ENCODE measurements at regions not wholly inside any gene's neighbourhood (a gene's known extent, or its start where the extent isn't known, plus 50 kb on each side); places are given as distances from the start of the nearest gene placed in this dataset.

GRCh38 chr5:115387816-115388215 is 91.4 kb upstream of the CCDC112 start:
- H2BK20ac ChIP-seq (ENCODE audit: low read depth, low read length): no peak overlapping the region
- H3K9me3 ChIP-seq (ENCODE audit: control insufficient read depth, insufficient read depth, low read length): no peaks in the 10 kb centered on the region
- H3K4me3 ChIP-seq (ENCODE audit: insufficient read depth, low read depth, low read length): no peak overlapping the region
- H2BK120ac ChIP-seq (ENCODE audit: low read depth, low read length): no peak overlapping the region
- H3K23ac ChIP-seq (ENCODE audit: low read depth, low read length): no peak overlapping the region
- 0 out of 2 replicates have a peak, but pooled peaks cover 3% of the 10 kb centered on the region for H3K4me1 ChIP-seq (ENCODE audit: control insufficient read depth, insufficient read depth, low read length)
- no peak overlapping the region for H3K4ac ChIP-seq (ENCODE audit: low read depth, low read length)
- no peak overlapping the region for H3K14ac ChIP-seq (replicated peaks; ENCODE audit: low read depth, low read length)
- H4K5ac ChIP-seq (ENCODE audit: low read depth, low read length): no peak overlapping the region
- H2AFZ ChIP-seq (replicated peaks; ENCODE audit: low read length, poor library complexity): no peak overlapping the region
- no peak for DNase-seq
- H3K9me1 ChIP-seq (ENCODE audit: insufficient read depth, low read length): no peaks in the 10 kb centered on the region
- H3K9ac ChIP-seq (ENCODE audit: low read depth, low read length): no peak overlapping the region
- no peak overlapping the region for H3K56ac ChIP-seq (ENCODE audit: extremely low read depth, insufficient read depth, low read length)
- H2BK15ac ChIP-seq (ENCODE audit: low read depth, low read length): no peak overlapping the region
- no peak overlapping the region for H4K8ac ChIP-seq (ENCODE audit: low read depth in 2 of 2, low read length in 2 of 2)
- TF ChIP-seq RCOR1 (IDR thresholded peaks at IDR 0.05; ENCODE audit: insufficient replicate concordance, low read length): no peak
- no peak for TF ChIP-seq MXI1 (IDR thresholded peaks at IDR 0.05; ENCODE audit: borderline replicate concordance, low read depth, low read length)
- TF ChIP-seq MAFK (IDR thresholded peaks at IDR 0.05; ENCODE audit: low read depth, low read length): no peak
- TF ChIP-seq POLR2A (IDR thresholded peaks at IDR 0.05; ENCODE audit: low read depth, low read length): no peak
- TF ChIP-seq RFX5 (IDR thresholded peaks at IDR 0.05; ENCODE audit: low read depth, low read length): no peak
- TF ChIP-seq SMC3 (IDR thresholded peaks at IDR 0.05; ENCODE audit: low read depth, low read length): no peak
- no peak for TF ChIP-seq FOS (IDR thresholded peaks at IDR 0.05; ENCODE audit: low read depth, low read length)
- no peak for TF ChIP-seq RAD21 (IDR thresholded peaks at IDR 0.05; ENCODE audit: low read length)
- no peak for TF ChIP-seq CTCF (conservative IDR thresholded peaks at IDR 0.05; ENCODE audit: low read depth, low read length)
- TF ChIP-seq MAZ (IDR thresholded peaks at IDR 0.05; ENCODE audit: borderline replicate concordance, low read depth, low read length): no peak
- TF ChIP-seq USF2 (IDR thresholded peaks at IDR 0.05; ENCODE audit: low read depth, low read length): no peak
- TF ChIP-seq NFE2L2 (IDR thresholded peaks at IDR 0.05; ENCODE audit: low read depth, low read length): no peak
- no peak for TF ChIP-seq CEBPB (IDR thresholded peaks at IDR 0.05; ENCODE audit: low read depth, low read length)
- no peak for TF ChIP-seq BHLHE40 (IDR thresholded peaks at IDR 0.05; ENCODE audit: low read depth, low read length)
- TF ChIP-seq CHD1 (IDR thresholded peaks at IDR 0.05; ENCODE audit: low read depth, low read length): no peak
- TF ChIP-seq, protein P1, sequence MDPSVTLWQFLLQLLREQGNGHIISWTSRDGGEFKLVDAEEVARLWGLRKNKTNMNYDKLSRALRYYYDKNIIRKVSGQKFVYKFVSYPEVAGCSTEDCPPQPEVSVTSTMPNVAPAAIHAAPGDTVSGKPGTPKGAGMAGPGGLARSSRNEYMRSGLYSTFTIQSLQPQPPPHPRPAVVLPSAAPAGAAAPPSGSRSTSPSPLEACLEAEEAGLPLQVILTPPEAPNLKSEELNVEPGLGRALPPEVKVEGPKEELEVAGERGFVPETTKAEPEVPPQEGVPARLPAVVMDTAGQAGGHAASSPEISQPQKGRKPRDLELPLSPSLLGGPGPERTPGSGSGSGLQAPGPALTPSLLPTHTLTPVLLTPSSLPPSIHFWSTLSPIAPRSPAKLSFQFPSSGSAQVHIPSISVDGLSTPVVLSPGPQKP (IDR thresholded peaks at IDR 0.05; ENCODE audit: borderline replicate concordance, low read depth, low read length): no peak
- in situ Hi-C loops (cut with MboI; ENCODE audit: low sequenced_read_pairs): no loop called here
- no peaks in the 10 kb centered on the region for H3K36me3 ChIP-seq (ENCODE audit: control insufficient read depth, insufficient read depth, low read length)
- BruUV-seq (replicated peaks): no TSS peak
- H4K91ac ChIP-seq (ENCODE audit: insufficient read depth, low read depth, low read length): no peak overlapping the region
- H2AK9ac ChIP-seq (replicated peaks; ENCODE audit: low read depth, low read length, poor library complexity): no peak overlapping the region
- no peaks in the 10 kb centered on the region for H4K20me1 ChIP-seq (ENCODE audit: insufficient read depth, low read length)
- H3K18ac ChIP-seq (ENCODE audit: low read depth, low read length): no peak overlapping the region
- H2BK5ac ChIP-seq (ENCODE audit: low read depth, low read length, poor library complexity, severe bottlenecking): no peak overlapping the region
- no peak overlapping the region for H3K4me2 ChIP-seq (ENCODE audit: low read depth, low read length)
- ChIA-PET POLR2A (ENCODE audit: unreplicated experiment) (no interaction called here), CTCF (interaction anchor here (0.6 kb wide), 1 partner anchor 57 kb away, joined by 3 read pairs; no protein-coding TSS in a partner anchor)
- no peak overlapping the region for H2AK5ac ChIP-seq (ENCODE audit: low read depth, low read length)
- WGBS, 2 experiments (ENCODE audit: extremely low coverage in 2 of 2, insufficient read length in 1 of 2): no CpG with 5 or more reads among the region's 2 CpGs
- no peaks in the 10 kb centered on the region for H3K79me1 ChIP-seq (ENCODE audit: low read depth in 1 of 2, low read length in 2 of 2)
- H3K27ac ChIP-seq (ENCODE audit: insufficient read depth, low read length): no peak overlapping the region
- intact Hi-C loops (cut with micrococcal nuclease): no loop called here
- ATAC-seq (ENCODE audit: low read depth): no peak
- dilution Hi-C loops (cut with HindIII; ENCODE audit: low sequenced_read_pairs, unreplicated experiment): no loop called here
- no peaks in the 10 kb centered on the region for H3K27me3 ChIP-seq (ENCODE audit: control insufficient read depth, insufficient read depth, low read length)

All from IMR-90 (cell line).